SK-N-SH (cell line): ENCODE measurements at regions not wholly inside any gene's neighbourhood (a gene's known extent, or its start where the extent isn't known, plus 50 kb on each side); places are given as distances from the start of the nearest gene placed in this dataset.

Experiments used
- CTCF ChIA-PET: fragments of 300-600, 350-600 bp; formaldehyde crosslinking; extraction: SDS; loops from one replicate; lab custom pipeline; 2021; lab: Yijun Ruan, JAX
- POLR2A ChIA-PET: fragments of 350-600 bp; sonication (Branson Sonifier 250); formaldehyde crosslinking; extraction: SDS; loops from one replicate; lab custom pipeline; 2020; ENCODE audit warnings: antibody characterized with exemption, inconsistent platforms; lab: Yijun Ruan, JAX
- DNase-seq: peaks from one replicate; pipeline ENCODE4 v3.0.0; 2012
- H2AFZ ChIP-seq: fragments of 200-600 bp; sonication (generic); 2 replicates; pipeline ENCODE4 v1.8.1; 2016; ENCODE audit warnings: antibody characterized with exemption, mild to moderate bottlenecking, low read depth
- H3F3A ChIP-seq: fragments of 200-600 bp; sonication (generic); replicated peaks from 2 replicates; pipeline ENCODE3; 2016; ENCODE audit warnings: antibody characterized with exemption, mild to moderate bottlenecking; ENCODE audit not compliant: insufficient read depth
- H3K27ac ChIP-seq, 2 experiments: fragments of 200-500 bp in 1 of 2; fragments of 200-600 bp in 1 of 2; sonication (Bioruptor generic) in 1 of 2; sonication (generic), shearing (Covaris generic) in 1 of 2; 2 replicates each; pipeline versions ENCODE4 v1.5.1 to v1.6.1; 2014 to 2016; ENCODE audit warnings: low read depth in 2 of 2, inconsistent platforms in 1 of 2, low read length in 1 of 2, mild to moderate bottlenecking in 1 of 2, mixed read lengths in 1 of 2
- H3K27me3 ChIP-seq: fragments of 200-600 bp; sonication (generic), shearing (Covaris generic); 2 replicates; pipeline ENCODE4 v1.6.1; 2016; ENCODE audit warnings: mixed run types; ENCODE audit not compliant: insufficient read depth
- H3K36me3 ChIP-seq, 2 experiments: fragments of 200-500 bp in 1 of 2; fragments of 200-600 bp in 1 of 2; sonication (Bioruptor generic) in 1 of 2; sonication (generic) in 1 of 2; replicated peaks in 1 of 2; 2 replicates each; pipeline versions ENCODE3 to v1.5.1; 2014 to 2016; ENCODE audit warnings: low read length in 1 of 2, mild to moderate bottlenecking in 1 of 2; ENCODE audit not compliant: insufficient read depth in 2 of 2, control insufficient read depth in 1 of 2
- H3K4me1 ChIP-seq, 2 experiments: fragments of 200-500 bp in 1 of 2; fragments of 200-600 bp in 1 of 2; sonication (Bioruptor generic) in 1 of 2; sonication (generic), shearing (Covaris generic) in 1 of 2; 2 replicates each; pipeline versions ENCODE4 v1.5.1 to v1.6.1; 2014 to 2016; ENCODE audit warnings: low read depth in 1 of 2, low read length in 1 of 2, mixed run types in 1 of 2; ENCODE audit not compliant: insufficient read depth in 2 of 2, control insufficient read depth in 1 of 2
- H3K4me2 ChIP-seq: fragments of 200-600 bp; sonication (generic), shearing (Covaris generic); 2 replicates; pipeline ENCODE4 v1.6.1; 2017; ENCODE audit warnings: mixed run types
- H3K4me3 ChIP-seq, 2 experiments: fragments of 200-500 bp in 1 of 2; fragments of 200-600 bp in 1 of 2; sonication (Bioruptor generic) in 1 of 2; sonication (generic), shearing (Covaris generic) in 1 of 2; 2 replicates each; pipeline versions ENCODE4 v1.5.1 to v1.8.1; 2014 to 2016; ENCODE audit warnings: low read depth in 2 of 2, inconsistent platforms in 1 of 2, low read length in 1 of 2, mild to moderate bottlenecking in 1 of 2, mixed read lengths in 1 of 2, moderate library complexity in 1 of 2
- H3K79me2 ChIP-seq: fragments of 200-600 bp; sonication (generic); 2 replicates; pipeline ENCODE4 v1.8.1; 2017; ENCODE audit warnings: mild to moderate bottlenecking; ENCODE audit not compliant: insufficient read depth
- H3K9ac ChIP-seq: fragments of 200-600 bp; sonication (generic); 2 replicates; pipeline ENCODE4 v1.6.1; 2017; ENCODE audit warnings: mixed run types
- H3K9me2 ChIP-seq: fragments of 200-600 bp; sonication (generic); 2 replicates; pipeline ENCODE4 v1.6.1; 2017; ENCODE audit warnings: mixed run types
- H3K9me3 ChIP-seq: fragments of 200-600 bp; sonication (generic); 2 replicates; pipeline ENCODE4 v1.6.1; 2017; ENCODE audit warnings: mixed run types, mild to moderate bottlenecking, moderate library complexity
- H4K20me1 ChIP-seq: fragments of 200-600 bp; sonication (generic); 2 replicates; pipeline ENCODE4 v1.6.1; 2017; ENCODE audit warnings: mild to moderate bottlenecking, mixed run types; ENCODE audit not compliant: insufficient read depth
- ELF1 ChIP-seq: IDR thresholded peaks from 2 replicates; pipeline ENCODE4 v1.4.0; 2012
- FOSL2 ChIP-seq: IDR thresholded peaks from 2 replicates; pipeline ENCODE4 v1.4.0; 2012; ENCODE audit warnings: low read depth, mild to moderate bottlenecking, moderate library complexity, borderline replicate concordance
- GATA2 ChIP-seq: sonication (generic); formaldehyde crosslinking; IDR thresholded peaks from 2 replicates; pipeline ENCODE4 v1.5.0; 2020; ENCODE audit warnings: mild to moderate bottlenecking, missing genetic modification reagents
- JUND ChIP-seq: IDR thresholded peaks from 2 replicates; pipeline ENCODE4 v1.4.0; 2012
- MEF2A ChIP-seq: IDR thresholded peaks from 2 replicates; pipeline ENCODE4 v1.4.0; 2012; ENCODE audit warnings: low read depth, borderline replicate concordance
- SMC3 ChIP-seq: IDR thresholded peaks from 2 replicates; pipeline ENCODE4 v1.6.1; 2012; ENCODE audit warnings: low read depth, low read length, improper control_type of control experiment
- TCF12 ChIP-seq: IDR thresholded peaks from 2 replicates; pipeline ENCODE4 v1.4.0; 2012
- TEAD4 ChIP-seq: IDR thresholded peaks from 2 replicates; pipeline ENCODE4 v1.4.0; 2012; ENCODE audit warnings: mild to moderate bottlenecking, borderline replicate concordance; ENCODE audit not compliant: insufficient read depth
- YY1 ChIP-seq: IDR thresholded peaks from 2 replicates; pipeline ENCODE4 v1.4.0; 2012; ENCODE audit warnings: low read depth, mild to moderate bottlenecking
- whole genome bisulfite sequencing: methylation state at CpG from one replicate; pipeline ENCODE4 v1.1.6; 2017; ENCODE audit warnings: low lambda C conversion rate; 5-methylcytosine and 5-hydroxymethylcytosine counted together
- TF ChIP-seq, protein P1 (sequence below): fragments of 200-600 bp; sonication (generic); IDR thresholded peaks from 2 replicates; pipeline ENCODE4 v1.6.1; 2017; ENCODE audit warnings: antibody characterized with exemption, mild to moderate bottlenecking, moderate library complexity
- TF ChIP-seq, protein P2 (sequence below): IDR thresholded peaks from 2 replicates; pipeline ENCODE4 v1.4.0; 2012; ENCODE audit warnings: low read depth
- TF ChIP-seq, protein P3 (sequence below): IDR thresholded peaks from 2 replicates; pipeline ENCODE4; 2012

DNA sequence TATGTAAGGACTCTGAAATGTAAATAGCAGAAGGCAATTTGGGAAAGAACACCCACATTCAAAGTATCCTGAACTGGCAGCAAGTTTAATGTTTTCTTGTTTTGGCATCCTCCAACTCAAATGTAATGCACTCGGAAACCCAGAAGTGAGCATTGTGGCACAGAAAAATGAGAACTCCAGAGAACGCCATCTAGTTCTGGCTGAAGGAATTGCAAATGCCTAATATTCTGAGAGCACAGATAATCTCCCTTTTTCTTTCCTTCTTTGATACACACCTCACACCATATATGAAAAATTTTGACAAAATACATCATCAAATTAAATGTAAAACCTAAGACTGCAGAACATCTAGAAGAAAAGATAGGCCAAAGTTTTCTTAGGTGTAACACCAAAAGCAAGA is 52.1 kb downstream of the PWWP3B start:
- Histone ChIP-seq H3K9me3 (no peaks in the 10 kb centered on the region; the same call in 1 of the 2 replicates), H3K36me3 (no peaks in the 10 kb centered on the region), H3K4me3 (no peak overlapping the region), H3K79me2 (no peaks in the 10 kb centered on the region), H3K27me3 (no peaks in the 10 kb centered on the region), H3K4me2 (no peak overlapping the region), H3K27ac (no peak overlapping the region), H3K4me1 (no peaks in the 10 kb centered on the region), H2AFZ (no peak overlapping the region), H3K9ac (no peak overlapping the region), H3K9me2 (no peaks in the 10 kb centered on the region; the same call in 1 of the 2 replicates), H4K20me1 (no peaks in the 10 kb centered on the region), H3F3A (peaks cover 4% of the 10 kb centered on the region)
- WGBS = 2% methylated on average over 2 of the region's 2 CpGs
- DNase-seq = no peak
- TF ChIP-seq, protein P1, sequence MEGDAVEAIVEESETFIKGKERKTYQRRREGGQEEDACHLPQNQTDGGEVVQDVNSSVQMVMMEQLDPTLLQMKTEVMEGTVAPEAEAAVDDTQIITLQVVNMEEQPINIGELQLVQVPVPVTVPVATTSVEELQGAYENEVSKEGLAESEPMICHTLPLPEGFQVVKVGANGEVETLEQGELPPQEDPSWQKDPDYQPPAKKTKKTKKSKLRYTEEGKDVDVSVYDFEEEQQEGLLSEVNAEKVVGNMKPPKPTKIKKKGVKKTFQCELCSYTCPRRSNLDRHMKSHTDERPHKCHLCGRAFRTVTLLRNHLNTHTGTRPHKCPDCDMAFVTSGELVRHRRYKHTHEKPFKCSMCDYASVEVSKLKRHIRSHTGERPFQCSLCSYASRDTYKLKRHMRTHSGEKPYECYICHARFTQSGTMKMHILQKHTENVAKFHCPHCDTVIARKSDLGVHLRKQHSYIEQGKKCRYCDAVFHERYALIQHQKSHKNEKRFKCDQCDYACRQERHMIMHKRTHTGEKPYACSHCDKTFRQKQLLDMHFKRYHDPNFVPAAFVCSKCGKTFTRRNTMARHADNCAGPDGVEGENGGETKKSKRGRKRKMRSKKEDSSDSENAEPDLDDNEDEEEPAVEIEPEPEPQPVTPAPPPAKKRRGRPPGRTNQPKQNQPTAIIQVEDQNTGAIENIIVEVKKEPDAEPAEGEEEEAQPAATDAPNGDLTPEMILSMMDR = peak; percentile 62
- TF ChIP-seq SMC3 = peak; percentile 8; the same call in 1 of the 2 replicates
- TF ChIP-seq MEF2A = no peak
- CTCF ChIA-PET = no interaction called here
- POLR2A ChIA-PET = no interaction called here

DNA sequence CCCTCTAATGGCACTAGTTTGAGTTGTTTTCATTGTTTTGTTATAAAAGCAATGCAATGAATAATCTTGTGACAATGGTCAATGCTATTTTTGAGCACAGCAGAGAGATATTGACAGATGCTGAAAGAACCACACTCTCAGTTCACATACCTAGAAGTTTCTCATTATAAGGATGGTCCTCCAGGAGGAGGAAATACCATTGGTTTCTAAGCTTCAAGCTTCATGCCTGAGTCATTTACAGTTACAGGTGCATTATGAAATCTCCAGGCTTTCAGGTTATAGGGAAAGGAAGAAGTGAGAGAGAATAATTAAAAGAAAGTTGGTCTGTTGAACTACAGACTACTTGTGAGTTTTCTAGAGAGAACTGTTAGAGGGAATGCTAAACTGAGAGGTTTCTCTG is 75.3 kb downstream of the PWWP3B start:
- DNase-seq = no peak
- H3K79me2 ChIP-seq = no peaks in the 10 kb centered on the region
- no peaks in the 10 kb centered on the region; the same call in 1 of the 2 replicates for H3K27me3 ChIP-seq
- H3K4me2 ChIP-seq = no peak overlapping the region
- H4K20me1 ChIP-seq = no peaks in the 10 kb centered on the region
- ChIA-PET POLR2A (no interaction called here), CTCF (interaction anchor here (0.6 kb wide), 1 partner anchor 13 kb away, joined by 3 read pairs; no protein-coding TSS in a partner anchor)
- H3K9me3 ChIP-seq = no peaks in the 10 kb centered on the region
- no peak overlapping the region for H2AFZ ChIP-seq
- H3K36me3 ChIP-seq = no peaks in the 10 kb centered on the region
- H3K9me2 ChIP-seq = no peaks in the 10 kb centered on the region
- no peak overlapping the region for H3K4me3 ChIP-seq
- no peak overlapping the region for H3K9ac ChIP-seq
- no peak overlapping the region for H3K27ac ChIP-seq
- H3F3A ChIP-seq = no peaks in the 10 kb centered on the region
- TF ChIP-seq TEAD4 = no peak
- no peak for TF ChIP-seq MEF2A
- TF ChIP-seq JUND = no peak
- no peaks in the 10 kb centered on the region for H3K4me1 ChIP-seq

DNA sequence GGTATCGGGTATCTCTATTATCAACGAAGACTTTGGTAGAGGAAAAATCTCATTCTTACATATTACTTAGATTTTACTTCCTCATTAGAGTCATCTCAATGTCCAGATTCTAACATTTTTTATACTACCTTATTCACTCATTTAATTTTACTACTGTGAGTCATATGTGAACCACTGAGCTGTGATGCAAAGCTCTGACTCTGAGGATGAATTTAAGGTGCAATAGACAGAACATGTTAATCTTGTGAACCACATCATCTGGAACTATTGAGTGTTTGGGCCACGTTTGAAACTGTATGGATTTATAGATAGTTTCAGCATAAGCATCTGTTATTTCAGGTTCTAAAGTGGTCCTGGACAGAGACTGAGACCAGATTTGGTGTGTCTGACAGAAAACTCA is 78.4 kb downstream of the PWWP3B start:
- POLR2A ChIA-PET = no interaction called here
- no peak for DNase-seq
- TF ChIP-seq TCF12 (no peak), FOSL2 (no peak), MEF2A (no peak), GATA2 (CRISPR knock-in tag) (no peak), ELF1 (no peak), YY1 (no peak)
- TF ChIP-seq, protein P2, sequence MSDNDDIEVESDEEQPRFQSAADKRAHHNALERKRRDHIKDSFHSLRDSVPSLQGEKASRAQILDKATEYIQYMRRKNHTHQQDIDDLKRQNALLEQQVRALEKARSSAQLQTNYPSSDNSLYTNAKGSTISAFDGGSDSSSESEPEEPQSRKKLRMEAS = no peak
- TF ChIP-seq, protein P3, sequence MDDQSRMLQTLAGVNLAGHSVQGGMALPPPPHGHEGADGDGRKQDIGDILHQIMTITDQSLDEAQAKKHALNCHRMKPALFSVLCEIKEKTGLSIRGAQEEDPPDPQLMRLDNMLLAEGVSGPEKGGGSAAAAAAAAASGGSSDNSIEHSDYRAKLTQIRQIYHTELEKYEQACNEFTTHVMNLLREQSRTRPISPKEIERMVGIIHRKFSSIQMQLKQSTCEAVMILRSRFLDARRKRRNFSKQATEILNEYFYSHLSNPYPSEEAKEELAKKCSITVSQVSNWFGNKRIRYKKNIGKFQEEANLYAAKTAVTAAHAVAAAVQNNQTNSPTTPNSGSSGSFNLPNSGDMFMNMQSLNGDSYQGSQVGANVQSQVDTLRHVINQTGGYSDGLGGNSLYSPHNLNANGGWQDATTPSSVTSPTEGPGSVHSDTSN = no peak
- TF ChIP-seq, all 33 proteins: peak for 0
- H3K9ac ChIP-seq = no peak overlapping the region
- H3K4me2 ChIP-seq = no peak overlapping the region
- H3K79me2 ChIP-seq = no peaks in the 10 kb centered on the region
- no peaks in the 10 kb centered on the region; the same call in 1 of the 2 replicates for H3K27me3 ChIP-seq
- CTCF ChIA-PET = no interaction called here
- no peak overlapping the region for H3K4me3 ChIP-seq
- no peaks in the 10 kb centered on the region for H3K9me3 ChIP-seq
- H3K36me3 ChIP-seq = no peaks in the 10 kb centered on the region
- no peak overlapping the region for H2AFZ ChIP-seq
- H4K20me1 ChIP-seq = no peaks in the 10 kb centered on the region
- no peaks in the 10 kb centered on the region for H3K4me1 ChIP-seq
- 0% methylated on average over 3 of the region's 3 CpGs for WGBS
- H3F3A ChIP-seq = no peaks in the 10 kb centered on the region
- no peak overlapping the region for H3K27ac ChIP-seq
- H3K9me2 ChIP-seq = no peaks in the 10 kb centered on the region
